ENCODE measurements at regions not wholly inside any gene's neighbourhood (a gene's known extent, or its start where the extent isn't known, plus 50 kb on each side); places are given as distances from the start of the nearest gene placed in this dataset.
A peak's percentile ranks its signal among the peaks of the same experiment; 100 is the strongest.

DNA sequence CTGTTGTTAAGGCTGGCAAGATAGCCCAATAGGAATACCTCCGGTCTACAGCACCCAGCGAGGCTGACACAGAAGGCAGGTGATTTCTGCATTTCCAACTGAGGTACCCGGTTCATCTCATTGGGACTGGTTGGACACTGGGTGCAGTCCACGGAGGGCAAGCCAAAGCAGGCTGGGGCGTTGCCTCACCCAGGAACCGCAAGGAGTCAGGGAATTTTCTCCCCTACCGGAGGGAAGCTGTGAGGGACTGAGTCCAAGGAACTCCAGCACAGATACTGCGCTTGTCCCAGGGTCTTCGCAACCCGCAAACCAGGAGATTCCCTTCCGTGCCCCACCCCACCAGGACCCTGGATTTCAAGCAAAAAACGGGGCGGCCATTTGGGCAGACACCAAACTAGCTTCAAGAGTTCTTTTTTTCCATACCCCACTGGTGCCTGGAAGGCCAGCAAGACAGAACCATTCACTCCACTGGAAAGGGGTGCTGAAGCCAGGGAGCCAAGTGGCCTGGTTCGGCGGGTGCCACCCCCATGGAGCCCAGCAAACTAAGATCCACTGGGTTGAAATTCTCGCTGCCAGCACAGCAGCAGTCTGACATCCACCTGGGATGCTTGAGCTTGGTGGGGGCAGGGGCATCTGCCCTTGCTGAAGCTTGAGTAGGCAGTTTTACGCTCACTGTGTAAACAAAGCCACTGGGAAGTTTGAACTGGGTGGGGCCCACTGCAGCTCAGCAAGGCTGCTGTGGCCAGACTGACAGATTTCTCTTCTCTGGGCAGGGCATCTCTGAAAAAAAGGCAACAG lies 647.2 kb downstream of the BNC2 start:
- H3K27me3 ChIP-seq (ENCODE audit: insufficient read depth, low read length) = no peaks in the 10 kb centered on the region
- DNase-seq (ENCODE audit: insufficient read length, low spot score, missing footprints) = no peak
- no peak overlapping the region for H3K4me2 ChIP-seq (ENCODE audit: insufficient read depth, low read length)
- peak overlapping the region; percentile 35 for H2AFZ ChIP-seq (ENCODE audit: low read length)
- no peaks in the 10 kb centered on the region for H4K20me1 ChIP-seq (ENCODE audit: insufficient read depth, low read length)
- H3K4me1 ChIP-seq (ENCODE audit: insufficient read depth, low read length) = peaks cover 22% of the 10 kb centered on the region
- H3K36me3 ChIP-seq (ENCODE audit: insufficient read depth, low read length) = no peaks in the 10 kb centered on the region
- H3K4me3 ChIP-seq (ENCODE audit: insufficient read depth, low read length) = no peak overlapping the region
- TF ChIP-seq, protein P1, sequence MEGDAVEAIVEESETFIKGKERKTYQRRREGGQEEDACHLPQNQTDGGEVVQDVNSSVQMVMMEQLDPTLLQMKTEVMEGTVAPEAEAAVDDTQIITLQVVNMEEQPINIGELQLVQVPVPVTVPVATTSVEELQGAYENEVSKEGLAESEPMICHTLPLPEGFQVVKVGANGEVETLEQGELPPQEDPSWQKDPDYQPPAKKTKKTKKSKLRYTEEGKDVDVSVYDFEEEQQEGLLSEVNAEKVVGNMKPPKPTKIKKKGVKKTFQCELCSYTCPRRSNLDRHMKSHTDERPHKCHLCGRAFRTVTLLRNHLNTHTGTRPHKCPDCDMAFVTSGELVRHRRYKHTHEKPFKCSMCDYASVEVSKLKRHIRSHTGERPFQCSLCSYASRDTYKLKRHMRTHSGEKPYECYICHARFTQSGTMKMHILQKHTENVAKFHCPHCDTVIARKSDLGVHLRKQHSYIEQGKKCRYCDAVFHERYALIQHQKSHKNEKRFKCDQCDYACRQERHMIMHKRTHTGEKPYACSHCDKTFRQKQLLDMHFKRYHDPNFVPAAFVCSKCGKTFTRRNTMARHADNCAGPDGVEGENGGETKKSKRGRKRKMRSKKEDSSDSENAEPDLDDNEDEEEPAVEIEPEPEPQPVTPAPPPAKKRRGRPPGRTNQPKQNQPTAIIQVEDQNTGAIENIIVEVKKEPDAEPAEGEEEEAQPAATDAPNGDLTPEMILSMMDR (IDR thresholded peaks at IDR 0.05; ENCODE audit: extremely low read depth, low read depth, low read length) = no peak
- no peaks in the 10 kb centered on the region for H3K79me2 ChIP-seq (ENCODE audit: insufficient read depth, low read length)
- no peaks in the 10 kb centered on the region for H3K9me3 ChIP-seq (ENCODE audit: low read depth, low read length)
- no peak overlapping the region for H3K27ac ChIP-seq (ENCODE audit: low read depth, low read length)

DNA sequence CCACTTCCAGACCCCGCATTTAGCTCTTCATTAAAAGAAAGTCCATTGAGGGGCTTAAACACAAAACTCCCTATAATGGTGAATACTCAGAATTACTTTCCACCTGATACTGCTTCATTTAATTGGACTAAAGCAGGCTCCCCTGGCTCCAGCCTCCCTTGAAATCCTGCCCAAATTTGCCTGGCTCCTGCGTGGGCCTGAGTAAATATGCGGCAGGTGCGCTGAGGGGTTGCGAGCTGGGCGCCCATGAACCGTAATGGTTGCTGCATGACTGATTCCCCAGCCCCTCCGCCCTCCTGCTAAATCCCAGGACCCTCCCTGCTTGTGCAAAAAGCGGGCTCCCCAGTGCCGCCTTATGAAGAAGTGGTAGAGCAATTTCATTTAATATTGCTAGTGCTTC lies 639.7 kb downstream of the BNC2 start:
- Histone ChIP-seq H3K36me3 (ENCODE audit: insufficient read depth, low read length) (no peaks in the 10 kb centered on the region), H3K4me3 (ENCODE audit: insufficient read depth, low read length) (no peak overlapping the region), H3K4me1 (ENCODE audit: insufficient read depth, low read length) (no peaks in the 10 kb centered on the region), H3K27ac (ENCODE audit: low read depth, low read length) (no peak overlapping the region), H4K20me1 (ENCODE audit: insufficient read depth, low read length) (no peaks in the 10 kb centered on the region), H3K79me2 (ENCODE audit: insufficient read depth, low read length) (no peaks in the 10 kb centered on the region), H3K9me3 (ENCODE audit: low read depth, low read length) (peaks cover 8% of the 10 kb centered on the region), H3K27me3 (ENCODE audit: insufficient read depth, low read length) (no peaks in the 10 kb centered on the region), H3K4me2 (ENCODE audit: insufficient read depth, low read length) (no peak overlapping the region), H2AFZ (ENCODE audit: low read length) (no peak overlapping the region)
- DNase-seq (ENCODE audit: insufficient read length, low spot score, missing footprints) = no peak
- TF ChIP-seq, protein P1 (IDR thresholded peaks at IDR 0.05; ENCODE audit: extremely low read depth, low read depth, low read length) = no peak

DNA sequence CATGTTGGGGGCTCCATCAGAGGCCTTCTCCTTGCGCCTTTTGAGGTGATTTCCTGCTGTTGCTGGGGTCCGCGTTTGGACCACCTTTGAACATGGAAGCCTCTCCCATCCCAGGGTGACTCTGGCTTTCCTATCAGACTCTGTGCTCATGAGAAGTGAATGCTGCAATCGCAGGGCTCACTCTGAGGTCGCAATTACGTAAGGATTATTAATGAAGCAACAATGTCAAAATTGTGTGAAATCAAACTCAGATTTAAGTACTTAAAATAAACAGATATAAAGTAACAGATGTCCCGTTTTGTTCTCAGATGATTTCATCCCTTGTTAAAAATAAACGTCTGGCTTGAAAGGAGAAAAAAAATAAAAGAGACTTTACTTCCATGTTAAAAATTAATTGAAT lies 634.2 kb downstream of the BNC2 start:
- Histone ChIP-seq H3K36me3 (ENCODE audit: insufficient read depth, low read length) (no peaks in the 10 kb centered on the region), H3K9me3 (ENCODE audit: low read depth, low read length) (peaks cover 8% of the 10 kb centered on the region), H3K79me2 (ENCODE audit: insufficient read depth, low read length) (no peaks in the 10 kb centered on the region), H3K27me3 (ENCODE audit: insufficient read depth, low read length) (no peaks in the 10 kb centered on the region), H4K20me1 (ENCODE audit: insufficient read depth, low read length) (no peaks in the 10 kb centered on the region), H3K4me1 (ENCODE audit: insufficient read depth, low read length) (peaks cover 21% of the 10 kb centered on the region), H3K27ac (ENCODE audit: low read depth, low read length) (peak overlapping the region; percentile 50), H3K4me2 (ENCODE audit: insufficient read depth, low read length) (no peak overlapping the region), H3K4me3 (ENCODE audit: insufficient read depth, low read length) (no peak overlapping the region), H2AFZ (ENCODE audit: low read length) (no peak overlapping the region)
- DNase-seq (ENCODE audit: insufficient read length, low spot score, missing footprints) = no peak
- TF ChIP-seq, protein P1 (IDR thresholded peaks at IDR 0.05; ENCODE audit: extremely low read depth, low read depth, low read length) = no peak

DNA sequence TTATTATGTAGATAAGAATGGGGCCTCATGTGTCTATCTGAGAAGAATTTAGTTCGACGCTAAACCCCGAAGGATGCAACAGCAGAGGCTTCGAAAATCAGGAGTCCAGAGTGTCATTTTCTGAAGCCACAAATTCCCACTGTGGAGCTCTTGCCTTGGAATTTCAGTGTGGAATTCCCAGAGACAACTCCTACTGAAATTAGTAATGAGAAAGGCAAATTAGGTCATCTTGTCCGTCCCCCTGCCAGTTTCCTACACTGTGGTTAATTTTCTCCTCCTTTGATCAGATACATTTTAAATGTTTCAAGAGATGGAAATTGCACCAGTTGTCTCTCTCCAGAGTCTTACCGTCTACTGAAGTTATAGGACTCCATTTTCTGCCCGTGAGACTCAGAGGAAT lies 633.6 kb downstream of the BNC2 start:
- Histone ChIP-seq H2AFZ (ENCODE audit: low read length) (peak overlapping the region; percentile 47), H3K36me3 (ENCODE audit: insufficient read depth, low read length) (no peaks in the 10 kb centered on the region), H4K20me1 (ENCODE audit: insufficient read depth, low read length) (no peaks in the 10 kb centered on the region), H3K9me3 (ENCODE audit: low read depth, low read length) (peaks cover 8% of the 10 kb centered on the region), H3K4me1 (ENCODE audit: insufficient read depth, low read length) (peaks cover 27% of the 10 kb centered on the region), H3K4me3 (ENCODE audit: insufficient read depth, low read length) (no peak overlapping the region), H3K27ac (ENCODE audit: low read depth, low read length) (peak overlapping the region; percentile 50), H3K4me2 (ENCODE audit: insufficient read depth, low read length) (no peak overlapping the region), H3K27me3 (ENCODE audit: insufficient read depth, low read length) (no peaks in the 10 kb centered on the region), H3K79me2 (ENCODE audit: insufficient read depth, low read length) (no peaks in the 10 kb centered on the region)
- TF ChIP-seq, protein P1 (IDR thresholded peaks at IDR 0.05; ENCODE audit: extremely low read depth, low read depth, low read length) = no peak
- no peak for DNase-seq (ENCODE audit: insufficient read length, low spot score, missing footprints)

Data from osteoblast (primary cell).